GM23248 (cell line): ENCODE measurements at regions not wholly inside any gene's neighbourhood (a gene's known extent, or its start where the extent isn't known, plus 50 kb on each side); places are given as distances from the start of the nearest gene placed in this dataset.

Source experiments
- EZH2 ChIP-seq: fragments of 200-600 bp; sonication (generic); IDR thresholded peaks from 2 replicates; pipeline ENCODE4 v1.6.1; 2018; ENCODE audit warnings: antibody characterized with exemption, mild to moderate bottlenecking; ENCODE audit not compliant: insufficient read depth, poor library complexity, severe bottlenecking
- EZH2phosphoT487 ChIP-seq: fragments of 200-600 bp; sonication (generic); IDR thresholded peaks from 2 replicates; pipeline ENCODE4 v1.6.1; 2018; ENCODE audit warnings: antibody characterized with exemption, moderate library complexity, mild to moderate bottlenecking, low read depth; ENCODE audit not compliant: insufficient read depth

- TF ChIP-seq EZH2phosphoT487 (no peak), EZH2 (no peak)
These were observed 114.6 kb upstream of the TCF21 start for GRCh38 chr6:133774356-133774755.
